VCaP (cell line): ENCODE measurements at regions not wholly inside any gene's neighbourhood (a gene's known extent, or its start where the extent isn't known, plus 50 kb on each side); places are given as distances from the start of the nearest gene placed in this dataset.

Experiments used
- H3K27ac ChIP-seq: fragments of 450-650 bp; 2 replicates; pipeline ENCODE4 v1.5.1; 2017
- CTCF ChIP-seq: fragments of 450-650 bp; conservative IDR thresholded peaks from 2 replicates; pipeline ENCODE4 v1.5.1; 2017; ENCODE audit warnings: mild to moderate bottlenecking, moderate library complexity

- no peak for TF ChIP-seq CTCF
- no peak overlapping the region for H3K27ac ChIP-seq
These were observed 1046.7 kb upstream of the MAP3K7 start for GRCh38 chr6:91633374-91634111.

- H3K27ac ChIP-seq, result no peak overlapping the region
- TF ChIP-seq CTCF, result no peak
These were observed 1045.4 kb upstream of the MAP3K7 start for GRCh38 chr6:91632308-91632707.

GRCh38 chr6:91631227-91631626 is 1044.4 kb upstream of the MAP3K7 start:
- H3K27ac ChIP-seq, result no peak overlapping the region
- no peak for TF ChIP-seq CTCF

- no peak for TF ChIP-seq CTCF
- no peak overlapping the region for H3K27ac ChIP-seq
These were observed 1040.0 kb upstream of the MAP3K7 start for GRCh38 chr6:91626911-91627310.

GRCh38 chr6:91613481-91613880 is 1026.6 kb upstream of the MAP3K7 start:
- no peak for TF ChIP-seq CTCF
- H3K27ac ChIP-seq, result no peak overlapping the region

DNA sequence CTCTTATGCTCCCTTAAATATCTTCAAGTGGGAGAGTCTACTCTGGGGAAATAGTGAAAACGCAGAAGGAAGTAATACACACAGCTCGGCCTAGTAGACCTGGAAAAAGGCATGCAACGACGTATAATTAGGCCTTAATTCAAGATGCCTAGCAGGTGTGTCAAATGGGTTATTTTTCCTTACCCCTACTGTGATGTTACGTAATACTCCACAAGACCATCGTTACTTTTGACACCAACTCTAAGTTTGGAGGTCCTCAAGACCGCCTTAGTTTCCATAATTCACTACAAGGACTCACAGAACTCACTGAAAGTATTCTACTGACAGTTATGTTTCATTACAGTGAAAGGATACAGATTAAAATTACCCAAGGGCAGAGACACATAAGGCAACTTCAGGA is 1024.3 kb upstream of the MAP3K7 start:
- no peak overlapping the region for H3K27ac ChIP-seq
- no peak for TF ChIP-seq CTCF

DNA sequence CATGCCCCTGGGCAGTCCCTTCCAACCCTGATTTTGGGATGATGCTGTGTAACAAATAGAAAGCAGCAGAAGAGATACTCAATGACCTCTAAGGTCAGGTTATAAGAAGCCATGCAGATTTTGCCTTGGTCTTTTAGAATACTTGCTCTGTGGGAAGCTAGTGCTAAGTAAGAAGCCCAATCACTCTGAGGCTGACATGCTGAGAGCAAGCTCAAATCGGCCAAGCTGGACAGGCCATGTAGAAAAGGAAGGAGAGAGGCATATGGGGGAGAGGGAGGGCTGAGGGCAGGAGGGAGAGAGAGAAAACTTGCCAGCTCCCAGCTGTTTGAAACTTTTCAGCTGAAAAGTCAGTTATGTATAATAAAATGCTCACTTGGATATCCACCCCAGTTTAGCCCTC is 1021.6 kb upstream of the MAP3K7 start:
- TF ChIP-seq CTCF, result no peak
- H3K27ac ChIP-seq, result no peak overlapping the region
